ENCODE measurements at regions not wholly inside any gene's neighbourhood (a gene's known extent, or its start where the extent isn't known, plus 50 kb on each side); places are given as distances from the start of the nearest gene placed in this dataset.

GRCh38 chr10:37439826-37440225 is 314.4 kb downstream of the ANKRD30A start:
- peaks cover 55% of the 10 kb centered on the region for H3K9me3 Mint-ChIP-seq (ENCODE audit: low read depth)

GRCh38 chr10:37436357-37436756 is 311.0 kb downstream of the ANKRD30A start:
- Mint-ChIP-seq H3K27ac (ENCODE audit: unreplicated experiment) (no peak overlapping the region), H3K4me1 (ENCODE audit: low read depth) (no peaks in the 10 kb centered on the region), H3K27me3 (ENCODE audit: low read depth) (no peaks in the 10 kb centered on the region), H3K36me3 (ENCODE audit: low read depth) (no peaks in the 10 kb centered on the region), H3K9me3 (ENCODE audit: low read depth) (peaks cover 55% of the 10 kb centered on the region), H3K4me3 (ENCODE audit: unreplicated experiment) (no peak overlapping the region)
- no peak for DNase-seq (ENCODE audit: low spot score)
- no peak for TF ChIP-seq CTCF (IDR thresholded peaks at IDR 0.05)

More at GRCh38 chr10:37439826-37440225, 314.4 kb downstream of the ANKRD30A start:
- Mint-ChIP-seq H3K4me1 (ENCODE audit: low read depth) (no peaks in the 10 kb centered on the region), H3K4me3 (ENCODE audit: unreplicated experiment) (no peak overlapping the region), H3K36me3 (ENCODE audit: low read depth) (no peaks in the 10 kb centered on the region), H3K27ac (ENCODE audit: unreplicated experiment) (no peak overlapping the region), H3K27me3 (ENCODE audit: low read depth) (no peaks in the 10 kb centered on the region)
- TF ChIP-seq CTCF (IDR thresholded peaks at IDR 0.05): no peak
- DNase-seq (ENCODE audit: low spot score): no peak

- Mint-ChIP-seq H3K4me3 (ENCODE audit: unreplicated experiment) (no peak overlapping the region), H3K27ac (ENCODE audit: unreplicated experiment) (no peak overlapping the region), H3K9me3 (ENCODE audit: low read depth) (peaks cover 54% of the 10 kb centered on the region), H3K36me3 (ENCODE audit: low read depth) (no peaks in the 10 kb centered on the region), H3K27me3 (ENCODE audit: low read depth) (no peaks in the 10 kb centered on the region), H3K4me1 (ENCODE audit: low read depth) (no peaks in the 10 kb centered on the region)
- TF ChIP-seq CTCF (IDR thresholded peaks at IDR 0.05): peak; percentile 45
- DNase-seq (ENCODE audit: low spot score): no peak
Observed at GRCh38 chr10:37434091-37434490, 308.7 kb downstream of the ANKRD30A start.

Measured in chondrocyte (in vitro differentiated cells).